ENCODE measurements at regions not wholly inside any gene's neighbourhood (a gene's known extent, or its start where the extent isn't known, plus 50 kb on each side); places are given as distances from the start of the nearest gene placed in this dataset.

- no peak for TF ChIP-seq EZH2 (IDR thresholded peaks at IDR 0.05; ENCODE audit: low read length)
- TF ChIP-seq, protein P1, sequence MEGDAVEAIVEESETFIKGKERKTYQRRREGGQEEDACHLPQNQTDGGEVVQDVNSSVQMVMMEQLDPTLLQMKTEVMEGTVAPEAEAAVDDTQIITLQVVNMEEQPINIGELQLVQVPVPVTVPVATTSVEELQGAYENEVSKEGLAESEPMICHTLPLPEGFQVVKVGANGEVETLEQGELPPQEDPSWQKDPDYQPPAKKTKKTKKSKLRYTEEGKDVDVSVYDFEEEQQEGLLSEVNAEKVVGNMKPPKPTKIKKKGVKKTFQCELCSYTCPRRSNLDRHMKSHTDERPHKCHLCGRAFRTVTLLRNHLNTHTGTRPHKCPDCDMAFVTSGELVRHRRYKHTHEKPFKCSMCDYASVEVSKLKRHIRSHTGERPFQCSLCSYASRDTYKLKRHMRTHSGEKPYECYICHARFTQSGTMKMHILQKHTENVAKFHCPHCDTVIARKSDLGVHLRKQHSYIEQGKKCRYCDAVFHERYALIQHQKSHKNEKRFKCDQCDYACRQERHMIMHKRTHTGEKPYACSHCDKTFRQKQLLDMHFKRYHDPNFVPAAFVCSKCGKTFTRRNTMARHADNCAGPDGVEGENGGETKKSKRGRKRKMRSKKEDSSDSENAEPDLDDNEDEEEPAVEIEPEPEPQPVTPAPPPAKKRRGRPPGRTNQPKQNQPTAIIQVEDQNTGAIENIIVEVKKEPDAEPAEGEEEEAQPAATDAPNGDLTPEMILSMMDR (optimal IDR thresholded peaks at IDR 0.05 in 1 of 3, IDR thresholded peaks at IDR 0.05 in 1 of 3, conservative IDR thresholded peaks at IDR 0.05 in 1 of 3; ENCODE audit: extremely low read depth in 1 of 3, insufficient read depth in 2 of 3, low read length in 3 of 3), result no peak
- H2AFZ ChIP-seq (ENCODE audit: control insufficient read depth, low read length), result no peak overlapping the region
- H3K4me1 ChIP-seq (ENCODE audit: control insufficient read depth, extremely low read depth, insufficient read depth, low read length), result no peaks in the 10 kb centered on the region
- dilution Hi-C loops (cut with MboI; ENCODE audit: extremely low pct_ligation_motif_present, low sequenced_read_pairs), result no loop called here
- no peaks in the 10 kb centered on the region for H3K27me3 ChIP-seq (ENCODE audit: control insufficient read depth, extremely low read depth, insufficient read depth, low read length)
- no peak overlapping the region for H3K9ac ChIP-seq (ENCODE audit: control insufficient read depth, extremely low read depth, insufficient read depth, low read length)
- FAIRE-seq (no peak), DNase-seq (ENCODE audit: low read depth, low spot score) (no peak)
- no peaks in the 10 kb centered on the region for H4K20me1 ChIP-seq (ENCODE audit: control insufficient read depth, extremely low read depth, insufficient read depth, low read length)
- no peaks in the 10 kb centered on the region for H3K79me2 ChIP-seq (ENCODE audit: control insufficient read depth, insufficient read depth, low read length)
- H3K27ac ChIP-seq (ENCODE audit: control insufficient read depth, insufficient read depth, low read length), result no peak overlapping the region
- H3K9me1 ChIP-seq (ENCODE audit: control insufficient read depth, extremely low read depth, insufficient read depth, low read length), result no peaks in the 10 kb centered on the region
- H3K4me2 ChIP-seq (ENCODE audit: control insufficient read depth, extremely low read depth, insufficient read depth, low read depth, low read length), result no peak overlapping the region
- H3K36me3 ChIP-seq (ENCODE audit: control insufficient read depth in 2 of 2, extremely low read depth in 1 of 2, insufficient read depth in 2 of 2, low read length in 2 of 2), result no peaks in the 10 kb centered on the region
- H3K4me3 ChIP-seq (ENCODE audit: control insufficient read depth in 2 of 3, extremely low read depth in 1 of 3, insufficient read depth in 2 of 3, low read depth in 1 of 3, low read length in 3 of 3), result no peak overlapping the region
- no peaks in the 10 kb centered on the region for H3K9me3 ChIP-seq (ENCODE audit: control insufficient read depth, low read depth, low read length)
Observed at GRCh38 chr13:76229281-76229680, 593.2 kb downstream of the LMO7 start.

GRCh38 chr13:76226941-76227340, 590.8 kb downstream of the LMO7 start:
- Histone ChIP-seq H4K20me1 (ENCODE audit: control insufficient read depth, extremely low read depth, insufficient read depth, low read length) (no peaks in the 10 kb centered on the region), H2AFZ (ENCODE audit: control insufficient read depth, low read length) (no peak overlapping the region), H3K79me2 (ENCODE audit: control insufficient read depth, insufficient read depth, low read length) (no peaks in the 10 kb centered on the region), H3K4me3 (ENCODE audit: control insufficient read depth in 2 of 3, extremely low read depth in 1 of 3, insufficient read depth in 2 of 3, low read depth in 1 of 3, low read length in 3 of 3) (no peak overlapping the region), H3K27me3 (ENCODE audit: control insufficient read depth, extremely low read depth, insufficient read depth, low read length) (no peaks in the 10 kb centered on the region), H3K9ac (ENCODE audit: control insufficient read depth, extremely low read depth, insufficient read depth, low read length) (no peak overlapping the region), H3K9me1 (ENCODE audit: control insufficient read depth, extremely low read depth, insufficient read depth, low read length) (no peaks in the 10 kb centered on the region), H3K4me1 (ENCODE audit: control insufficient read depth, extremely low read depth, insufficient read depth, low read length) (no peaks in the 10 kb centered on the region), H3K36me3 (ENCODE audit: control insufficient read depth in 2 of 2, extremely low read depth in 1 of 2, insufficient read depth in 2 of 2, low read length in 2 of 2) (no peaks in the 10 kb centered on the region), H3K9me3 (ENCODE audit: control insufficient read depth, low read depth, low read length) (no peaks in the 10 kb centered on the region), H3K4me2 (ENCODE audit: control insufficient read depth, extremely low read depth, insufficient read depth, low read depth, low read length) (no peak overlapping the region), H3K27ac (ENCODE audit: control insufficient read depth, insufficient read depth, low read length) (no peak overlapping the region)
- dilution Hi-C loops (cut with MboI; ENCODE audit: extremely low pct_ligation_motif_present, low sequenced_read_pairs), result no loop called here
- TF ChIP-seq, protein P1 (optimal IDR thresholded peaks at IDR 0.05 in 1 of 3, IDR thresholded peaks at IDR 0.05 in 1 of 3, conservative IDR thresholded peaks at IDR 0.05 in 1 of 3; ENCODE audit: extremely low read depth in 1 of 3, insufficient read depth in 2 of 3, low read length in 3 of 3), result no peak
- no peak for FAIRE-seq
- DNase-seq (ENCODE audit: low read depth, low spot score), result no peak
